ENCODE measurements at regions not wholly inside any gene's neighbourhood (a gene's known extent, or its start where the extent isn't known, plus 50 kb on each side); places are given as distances from the start of the nearest gene placed in this dataset.

DNA sequence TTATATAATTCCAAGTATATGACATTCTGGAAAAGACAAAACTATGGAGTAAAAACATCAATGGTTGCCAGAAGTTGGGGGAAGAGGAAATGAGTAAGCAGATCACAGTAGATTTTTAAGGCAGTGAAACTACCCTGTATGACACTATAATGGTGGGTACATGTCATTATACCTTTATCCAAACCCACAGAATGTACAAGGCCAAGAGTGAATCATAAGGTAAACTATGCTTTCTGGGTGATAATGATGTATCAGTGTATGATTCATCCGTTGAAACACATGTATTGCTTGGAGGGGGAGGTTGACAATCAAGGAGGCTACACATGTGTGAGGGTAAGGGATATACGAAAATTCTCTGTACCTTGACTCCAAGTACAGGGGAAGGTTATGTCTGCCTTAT lies 862.7 kb downstream of the PLA2G4A start:
- TF ChIP-seq, protein P1, sequence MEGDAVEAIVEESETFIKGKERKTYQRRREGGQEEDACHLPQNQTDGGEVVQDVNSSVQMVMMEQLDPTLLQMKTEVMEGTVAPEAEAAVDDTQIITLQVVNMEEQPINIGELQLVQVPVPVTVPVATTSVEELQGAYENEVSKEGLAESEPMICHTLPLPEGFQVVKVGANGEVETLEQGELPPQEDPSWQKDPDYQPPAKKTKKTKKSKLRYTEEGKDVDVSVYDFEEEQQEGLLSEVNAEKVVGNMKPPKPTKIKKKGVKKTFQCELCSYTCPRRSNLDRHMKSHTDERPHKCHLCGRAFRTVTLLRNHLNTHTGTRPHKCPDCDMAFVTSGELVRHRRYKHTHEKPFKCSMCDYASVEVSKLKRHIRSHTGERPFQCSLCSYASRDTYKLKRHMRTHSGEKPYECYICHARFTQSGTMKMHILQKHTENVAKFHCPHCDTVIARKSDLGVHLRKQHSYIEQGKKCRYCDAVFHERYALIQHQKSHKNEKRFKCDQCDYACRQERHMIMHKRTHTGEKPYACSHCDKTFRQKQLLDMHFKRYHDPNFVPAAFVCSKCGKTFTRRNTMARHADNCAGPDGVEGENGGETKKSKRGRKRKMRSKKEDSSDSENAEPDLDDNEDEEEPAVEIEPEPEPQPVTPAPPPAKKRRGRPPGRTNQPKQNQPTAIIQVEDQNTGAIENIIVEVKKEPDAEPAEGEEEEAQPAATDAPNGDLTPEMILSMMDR (IDR thresholded peaks at IDR 0.05), result no peak
- no peak for TF ChIP-seq POLR2A (IDR thresholded peaks at IDR 0.05)

All from esophagus squamous epithelium (tissue), 4 donors.